SK-N-SH (cell line): ENCODE measurements at regions not wholly inside any gene's neighbourhood (a gene's known extent, or its start where the extent isn't known, plus 50 kb on each side); places are given as distances from the start of the nearest gene placed in this dataset.

Experiments
- CTCF ChIA-PET: fragments of 300-600, 350-600 bp; formaldehyde crosslinking; extraction: SDS; loops from one replicate; lab custom pipeline; 2021; lab: Yijun Ruan, JAX
- POLR2A ChIA-PET: fragments of 350-600 bp; sonication (Branson Sonifier 250); formaldehyde crosslinking; extraction: SDS; loops from one replicate; lab custom pipeline; 2020; ENCODE audit warnings: antibody characterized with exemption, inconsistent platforms; lab: Yijun Ruan, JAX
- DNase-seq: peaks from one replicate; pipeline ENCODE4 v3.0.0; 2012
- H2AFZ ChIP-seq: fragments of 200-600 bp; sonication (generic); 2 replicates; pipeline ENCODE4 v1.8.1; 2016; ENCODE audit warnings: antibody characterized with exemption, mild to moderate bottlenecking, low read depth
- H3F3A ChIP-seq: fragments of 200-600 bp; sonication (generic); replicated peaks from 2 replicates; pipeline ENCODE3; 2016; ENCODE audit warnings: antibody characterized with exemption, mild to moderate bottlenecking; ENCODE audit not compliant: insufficient read depth
- H3K27ac ChIP-seq, 2 experiments: fragments of 200-500 bp in 1 of 2; fragments of 200-600 bp in 1 of 2; sonication (Bioruptor generic) in 1 of 2; sonication (generic), shearing (Covaris generic) in 1 of 2; 2 replicates each; pipeline versions ENCODE4 v1.5.1 to v1.6.1; 2014 to 2016; ENCODE audit warnings: low read depth in 2 of 2, inconsistent platforms in 1 of 2, low read length in 1 of 2, mild to moderate bottlenecking in 1 of 2, mixed read lengths in 1 of 2
- H3K27me3 ChIP-seq: fragments of 200-600 bp; sonication (generic), shearing (Covaris generic); 2 replicates; pipeline ENCODE4 v1.6.1; 2016; ENCODE audit warnings: mixed run types; ENCODE audit not compliant: insufficient read depth
- H3K36me3 ChIP-seq, 2 experiments: fragments of 200-500 bp in 1 of 2; fragments of 200-600 bp in 1 of 2; sonication (Bioruptor generic) in 1 of 2; sonication (generic) in 1 of 2; replicated peaks in 1 of 2; 2 replicates each; pipeline versions ENCODE3 to v1.5.1; 2014 to 2016; ENCODE audit warnings: low read length in 1 of 2, mild to moderate bottlenecking in 1 of 2; ENCODE audit not compliant: insufficient read depth in 2 of 2, control insufficient read depth in 1 of 2
- H3K4me1 ChIP-seq, 2 experiments: fragments of 200-500 bp in 1 of 2; fragments of 200-600 bp in 1 of 2; sonication (Bioruptor generic) in 1 of 2; sonication (generic), shearing (Covaris generic) in 1 of 2; 2 replicates each; pipeline versions ENCODE4 v1.5.1 to v1.6.1; 2014 to 2016; ENCODE audit warnings: low read depth in 1 of 2, low read length in 1 of 2, mixed run types in 1 of 2; ENCODE audit not compliant: insufficient read depth in 2 of 2, control insufficient read depth in 1 of 2
- H3K4me2 ChIP-seq: fragments of 200-600 bp; sonication (generic), shearing (Covaris generic); 2 replicates; pipeline ENCODE4 v1.6.1; 2017; ENCODE audit warnings: mixed run types
- H3K4me3 ChIP-seq, 2 experiments: fragments of 200-500 bp in 1 of 2; fragments of 200-600 bp in 1 of 2; sonication (Bioruptor generic) in 1 of 2; sonication (generic), shearing (Covaris generic) in 1 of 2; 2 replicates each; pipeline versions ENCODE4 v1.5.1 to v1.8.1; 2014 to 2016; ENCODE audit warnings: low read depth in 2 of 2, inconsistent platforms in 1 of 2, low read length in 1 of 2, mild to moderate bottlenecking in 1 of 2, mixed read lengths in 1 of 2, moderate library complexity in 1 of 2
- H3K79me2 ChIP-seq: fragments of 200-600 bp; sonication (generic); 2 replicates; pipeline ENCODE4 v1.8.1; 2017; ENCODE audit warnings: mild to moderate bottlenecking; ENCODE audit not compliant: insufficient read depth
- H3K9ac ChIP-seq: fragments of 200-600 bp; sonication (generic); 2 replicates; pipeline ENCODE4 v1.6.1; 2017; ENCODE audit warnings: mixed run types
- H3K9me2 ChIP-seq: fragments of 200-600 bp; sonication (generic); 2 replicates; pipeline ENCODE4 v1.6.1; 2017; ENCODE audit warnings: mixed run types
- H3K9me3 ChIP-seq: fragments of 200-600 bp; sonication (generic); 2 replicates; pipeline ENCODE4 v1.6.1; 2017; ENCODE audit warnings: mixed run types, mild to moderate bottlenecking, moderate library complexity
- H4K20me1 ChIP-seq: fragments of 200-600 bp; sonication (generic); 2 replicates; pipeline ENCODE4 v1.6.1; 2017; ENCODE audit warnings: mild to moderate bottlenecking, mixed run types; ENCODE audit not compliant: insufficient read depth
- CHD2 ChIP-seq: fragments of 150-350 bp; IDR thresholded peaks from 2 replicates; pipeline ENCODE4 v1.6.1; 2018; ENCODE audit warnings: low read length; ENCODE audit not compliant: partially characterized antibody
- EP300 ChIP-seq, 2 experiments: IDR thresholded peaks; 2 replicates each; pipeline versions ENCODE4 v1.4.0 to v1.6.1; 2012; ENCODE audit warnings: borderline replicate concordance in 1 of 2, low read depth in 1 of 2, low read length in 1 of 2
- FOXJ3 ChIP-seq: sonication (generic); formaldehyde crosslinking; IDR thresholded peaks from 2 replicates; pipeline ENCODE4 v1.5.1; 2020; ENCODE audit warnings: mild to moderate bottlenecking, missing genetic modification reagents
- GATA2 ChIP-seq: sonication (generic); formaldehyde crosslinking; IDR thresholded peaks from 2 replicates; pipeline ENCODE4 v1.5.0; 2020; ENCODE audit warnings: mild to moderate bottlenecking, missing genetic modification reagents
- MEF2A ChIP-seq: IDR thresholded peaks from 2 replicates; pipeline ENCODE4 v1.4.0; 2012; ENCODE audit warnings: low read depth, borderline replicate concordance
- MXI1 ChIP-seq: IDR thresholded peaks from 2 replicates; pipeline ENCODE4 v1.6.1; 2012; ENCODE audit warnings: mild to moderate bottlenecking, low read depth, low read length, improper control_type of control experiment
- NRF1 ChIP-seq: IDR thresholded peaks from 2 replicates; pipeline ENCODE4 v1.6.1; 2012; ENCODE audit warnings: low read depth, mild to moderate bottlenecking, low read length
- RAD21 ChIP-seq: IDR thresholded peaks from 2 replicates; pipeline ENCODE4 v1.6.1; 2012; ENCODE audit warnings: mild to moderate bottlenecking, low read length
- RCOR1 ChIP-seq: fragments of 150-350 bp; IDR thresholded peaks from 2 replicates; pipeline ENCODE4 v1.6.1; 2017; ENCODE audit warnings: antibody characterized with exemption, low read length
- SMC3 ChIP-seq: IDR thresholded peaks from 2 replicates; pipeline ENCODE4 v1.6.1; 2012; ENCODE audit warnings: low read depth, low read length, improper control_type of control experiment
- TEAD4 ChIP-seq: IDR thresholded peaks from 2 replicates; pipeline ENCODE4 v1.4.0; 2012; ENCODE audit warnings: mild to moderate bottlenecking, borderline replicate concordance; ENCODE audit not compliant: insufficient read depth
- WGBS: methylation state at CpG from one replicate; pipeline ENCODE4 v1.1.6; 2017; ENCODE audit warnings: low lambda C conversion rate; 5-methylcytosine and 5-hydroxymethylcytosine counted together
- TF ChIP-seq, protein P1 (sequence below): fragments of 150-350 bp; IDR thresholded peaks from 2 replicates; pipeline ENCODE4 v1.6.1; 2017; ENCODE audit warnings: antibody characterized with exemption, low read length, low read depth, borderline replicate concordance
- TF ChIP-seq, protein P2 (sequence below): fragments of 150-350 bp; IDR thresholded peaks from 2 replicates; pipeline ENCODE4 v1.6.1; 2016; ENCODE audit warnings: mild to moderate bottlenecking, low read depth, low read length
- TF ChIP-seq, protein P3 (sequence below): IDR thresholded peaks from 2 replicates; pipeline ENCODE4; 2012
- TF ChIP-seq, protein P4 (sequence below): IDR thresholded peaks from 2 replicates; pipeline ENCODE4 v1.4.0; 2012; ENCODE audit warnings: low read depth

DNA sequence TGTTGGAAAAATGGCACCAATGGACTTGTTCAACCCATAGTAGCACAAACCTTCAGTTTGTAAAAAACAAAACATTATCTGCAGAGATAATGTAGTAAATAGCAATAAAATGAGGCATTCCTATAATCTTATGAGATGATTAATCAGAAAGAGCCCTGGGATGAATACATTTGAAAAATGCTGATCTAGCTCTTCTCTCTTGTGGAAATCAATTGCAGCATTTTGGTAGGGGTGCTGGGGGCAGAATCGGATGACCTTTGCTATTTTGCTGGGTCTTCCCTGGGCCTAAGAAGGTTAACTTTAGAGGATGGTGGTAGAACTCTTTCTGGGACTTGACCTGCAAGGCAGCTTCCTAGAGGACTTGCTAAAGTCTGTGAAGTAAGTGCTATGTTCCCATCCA, 163.5 kb downstream of the ADRA2A start:
- Histone ChIP-seq H2AFZ (no peak overlapping the region), H3K4me2 (no peak overlapping the region), H3K79me2 (no peaks in the 10 kb centered on the region), H3K4me1 (no peaks in the 10 kb centered on the region), H3K36me3 (no peaks in the 10 kb centered on the region), H3K9me2 (no peaks in the 10 kb centered on the region), H4K20me1 (no peaks in the 10 kb centered on the region), H3F3A (peaks cover 2% of the 10 kb centered on the region), H3K27me3 (no peaks in the 10 kb centered on the region), H3K27ac (no peak overlapping the region), H3K9me3 (no peaks in the 10 kb centered on the region; the same call in 1 of the 2 replicates), H3K4me3 (no peak overlapping the region), H3K9ac (no peak overlapping the region)
- DNase-seq, result no peak
- WGBS, result 46% methylated on average over 1 of the region's 1 CpG
- POLR2A ChIA-PET, result no interaction called here
- CTCF ChIA-PET, result no interaction called here
- TF ChIP-seq FOXJ3, result no peak
- no peak for TF ChIP-seq MXI1
- no peak for TF ChIP-seq CHD2
- TF ChIP-seq, protein P1, sequence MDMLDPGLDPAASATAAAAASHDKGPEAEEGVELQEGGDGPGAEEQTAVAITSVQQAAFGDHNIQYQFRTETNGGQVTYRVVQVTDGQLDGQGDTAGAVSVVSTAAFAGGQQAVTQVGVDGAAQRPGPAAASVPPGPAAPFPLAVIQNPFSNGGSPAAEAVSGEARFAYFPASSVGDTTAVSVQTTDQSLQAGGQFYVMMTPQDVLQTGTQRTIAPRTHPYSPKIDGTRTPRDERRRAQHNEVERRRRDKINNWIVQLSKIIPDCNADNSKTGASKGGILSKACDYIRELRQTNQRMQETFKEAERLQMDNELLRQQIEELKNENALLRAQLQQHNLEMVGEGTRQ, result no peak
- TF ChIP-seq TEAD4, result no peak
- no peak for TF ChIP-seq GATA2

DNA sequence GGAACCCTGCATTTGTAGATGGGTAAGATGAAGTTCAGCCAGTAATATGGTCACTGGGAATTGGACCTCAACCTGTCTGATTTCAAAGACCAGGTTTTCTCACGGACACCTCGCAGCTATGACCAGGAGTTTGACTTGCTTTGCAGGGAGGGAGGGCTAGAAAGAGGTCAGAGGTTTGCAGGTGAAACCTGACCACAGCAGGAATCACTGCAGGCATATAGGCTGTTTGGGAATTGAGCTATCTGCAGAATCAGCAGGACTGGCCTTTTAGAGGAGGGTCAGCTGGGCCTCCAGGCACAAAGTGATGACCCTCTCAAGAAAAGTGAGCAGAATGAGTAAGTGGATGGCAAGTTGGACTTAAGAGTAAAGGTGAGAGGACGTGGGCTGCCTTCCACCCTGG, 166.3 kb downstream of the ADRA2A start:
- CTCF ChIA-PET, result no interaction called here
- POLR2A ChIA-PET, result no interaction called here
- no peak overlapping the region for H2AFZ ChIP-seq
- H3K4me1 ChIP-seq, result peaks cover 0 to 3% of the 10 kb centered on the region in 2 experiments; a peak in 1 of 4 replicates
- H3K79me2 ChIP-seq, result no peaks in the 10 kb centered on the region
- no peak overlapping the region for H3K9ac ChIP-seq
- H3K9me3 ChIP-seq, result no peaks in the 10 kb centered on the region; the same call in 1 of the 2 replicates
- no peak for DNase-seq
- TF ChIP-seq NRF1 (no peak), RAD21 (no peak), MEF2A (no peak), SMC3 (no peak), CHD2 (no peak), EP300 (IDR thresholded peaks at IDR 0.05; ENCODE audit: borderline replicate concordance in 1 of 2, low read depth in 1 of 2, low read length in 1 of 2) (no peak), MXI1 (no peak), RCOR1 (no peak)
- TF ChIP-seq, protein P2, sequence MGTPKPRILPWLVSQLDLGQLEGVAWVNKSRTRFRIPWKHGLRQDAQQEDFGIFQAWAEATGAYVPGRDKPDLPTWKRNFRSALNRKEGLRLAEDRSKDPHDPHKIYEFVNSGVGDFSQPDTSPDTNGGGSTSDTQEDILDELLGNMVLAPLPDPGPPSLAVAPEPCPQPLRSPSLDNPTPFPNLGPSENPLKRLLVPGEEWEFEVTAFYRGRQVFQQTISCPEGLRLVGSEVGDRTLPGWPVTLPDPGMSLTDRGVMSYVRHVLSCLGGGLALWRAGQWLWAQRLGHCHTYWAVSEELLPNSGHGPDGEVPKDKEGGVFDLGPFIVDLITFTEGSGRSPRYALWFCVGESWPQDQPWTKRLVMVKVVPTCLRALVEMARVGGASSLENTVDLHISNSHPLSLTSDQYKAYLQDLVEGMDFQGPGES, result no peak
- TF ChIP-seq, protein P3, sequence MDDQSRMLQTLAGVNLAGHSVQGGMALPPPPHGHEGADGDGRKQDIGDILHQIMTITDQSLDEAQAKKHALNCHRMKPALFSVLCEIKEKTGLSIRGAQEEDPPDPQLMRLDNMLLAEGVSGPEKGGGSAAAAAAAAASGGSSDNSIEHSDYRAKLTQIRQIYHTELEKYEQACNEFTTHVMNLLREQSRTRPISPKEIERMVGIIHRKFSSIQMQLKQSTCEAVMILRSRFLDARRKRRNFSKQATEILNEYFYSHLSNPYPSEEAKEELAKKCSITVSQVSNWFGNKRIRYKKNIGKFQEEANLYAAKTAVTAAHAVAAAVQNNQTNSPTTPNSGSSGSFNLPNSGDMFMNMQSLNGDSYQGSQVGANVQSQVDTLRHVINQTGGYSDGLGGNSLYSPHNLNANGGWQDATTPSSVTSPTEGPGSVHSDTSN, result no peak
- TF ChIP-seq, protein P4, sequence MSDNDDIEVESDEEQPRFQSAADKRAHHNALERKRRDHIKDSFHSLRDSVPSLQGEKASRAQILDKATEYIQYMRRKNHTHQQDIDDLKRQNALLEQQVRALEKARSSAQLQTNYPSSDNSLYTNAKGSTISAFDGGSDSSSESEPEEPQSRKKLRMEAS, result no peak
- TF ChIP-seq, protein P1, result no peak
- TF ChIP-seq, all 33 proteins: peak for 0
- Histone ChIP-seq H3K27ac (no peak overlapping the region), H3K4me2 (no peak overlapping the region), H4K20me1 (no peaks in the 10 kb centered on the region), H3K27me3 (no peaks in the 10 kb centered on the region), H3K4me3 (no peak overlapping the region), H3K36me3 (no peaks in the 10 kb centered on the region), H3K9me2 (no peaks in the 10 kb centered on the region), H3F3A (peaks cover 2% of the 10 kb centered on the region)
- WGBS, result 38% methylated on average over 3 of the region's 3 CpGs
